ENCODE measurements at regions not wholly inside any gene's neighbourhood (a gene's known extent, or its start where the extent isn't known, plus 50 kb on each side); places are given as distances from the start of the nearest gene placed in this dataset.

GRCh38 chr11:109845437-109845836 is 247.8 kb upstream of the ZC3H12C start:
- Histone ChIP-seq H3K9me3 (ENCODE audit: control insufficient read depth, low read length) (no peaks in the 10 kb centered on the region), H3K27me3 (ENCODE audit: control insufficient read depth, insufficient read depth) (no peaks in the 10 kb centered on the region), H3K4me3 (ENCODE audit: low read length) (no peak overlapping the region), H3K27ac (ENCODE audit: low read length) (no peak overlapping the region), H3K4me1 (ENCODE audit: control insufficient read depth, insufficient read depth, low read length) (no peaks in the 10 kb centered on the region)
- ATAC-seq: no peak
- DNase-seq: no peak
- intact Hi-C loops (cut with DNase I): no loop called here
- 19% methylated on average over 1 of the region's 1 CpG for WGBS

GRCh38 chr11:109847621-109848020 is 245.6 kb upstream of the ZC3H12C start:
- intact Hi-C loops (cut with DNase I): no loop called here
- 60% methylated on average over 1 of the region's 1 CpG for WGBS

GRCh38 chr11:109849051-109849450 is 244.1 kb upstream of the ZC3H12C start:
- ATAC-seq: no peak
- WGBS: 85% methylated on average over 3 of the region's 3 CpGs
- H3K9me3 ChIP-seq (ENCODE audit: control insufficient read depth, low read length): no peaks in the 10 kb centered on the region
- no peak for DNase-seq
- no peak overlapping the region for H3K27ac ChIP-seq (ENCODE audit: low read length)
- no peaks in the 10 kb centered on the region for H3K4me1 ChIP-seq (ENCODE audit: control insufficient read depth, insufficient read depth, low read length)
- H3K4me3 ChIP-seq (ENCODE audit: low read length): no peak overlapping the region
- no peaks in the 10 kb centered on the region for H3K27me3 ChIP-seq (ENCODE audit: control insufficient read depth, insufficient read depth)
- intact Hi-C loops (cut with DNase I): no loop called here

More at GRCh38 chr11:109847621-109848020, 245.6 kb upstream of the ZC3H12C start:
- Histone ChIP-seq H3K9me3 (ENCODE audit: control insufficient read depth, low read length) (no peaks in the 10 kb centered on the region), H3K27ac (ENCODE audit: low read length) (no peak overlapping the region), H3K4me3 (ENCODE audit: low read length) (no peak overlapping the region), H3K27me3 (ENCODE audit: control insufficient read depth, insufficient read depth) (no peaks in the 10 kb centered on the region), H3K4me1 (ENCODE audit: control insufficient read depth, insufficient read depth, low read length) (no peaks in the 10 kb centered on the region)
- ATAC-seq (no peak), DNase-seq (no peak)

- no peaks in the 10 kb centered on the region for H3K27me3 ChIP-seq (ENCODE audit: control insufficient read depth, insufficient read depth)
- WGBS: 86% methylated on average over 5 of the region's 5 CpGs
- ATAC-seq: no peak
- H3K27ac ChIP-seq (ENCODE audit: low read length): no peak overlapping the region
- no peak for DNase-seq
- H3K4me3 ChIP-seq (ENCODE audit: low read length): no peak overlapping the region
- no peaks in the 10 kb centered on the region for H3K4me1 ChIP-seq (ENCODE audit: control insufficient read depth, insufficient read depth, low read length)
- intact Hi-C loops (cut with DNase I): no loop called here
- H3K9me3 ChIP-seq (ENCODE audit: control insufficient read depth, low read length): no peaks in the 10 kb centered on the region
Observed at GRCh38 chr11:109849946-109850345, 243.2 kb upstream of the ZC3H12C start.

GRCh38 chr11:109851780-109852390 is 241.3 kb upstream of the ZC3H12C start:
- intact Hi-C loops (cut with DNase I): no loop called here
- Histone ChIP-seq H3K9me3 (ENCODE audit: control insufficient read depth, low read length) (no peaks in the 10 kb centered on the region), H3K27ac (ENCODE audit: low read length) (no peak overlapping the region), H3K4me3 (ENCODE audit: low read length) (no peak overlapping the region), H3K4me1 (ENCODE audit: control insufficient read depth, insufficient read depth, low read length) (no peaks in the 10 kb centered on the region), H3K27me3 (ENCODE audit: control insufficient read depth, insufficient read depth) (no peaks in the 10 kb centered on the region)
- no peak for ATAC-seq
- WGBS: 56% methylated on average over 1 of the region's 1 CpG
- no peak for DNase-seq

GRCh38 chr11:109853156-109853776 is 239.9 kb upstream of the ZC3H12C start:
- ATAC-seq (no peak), DNase-seq (no peak)
- H3K27ac ChIP-seq (ENCODE audit: low read length): no peak overlapping the region
- no peaks in the 10 kb centered on the region for H3K27me3 ChIP-seq (ENCODE audit: control insufficient read depth, insufficient read depth)
- WGBS: 62% methylated on average over 5 of the region's 5 CpGs
- no peaks in the 10 kb centered on the region for H3K4me1 ChIP-seq (ENCODE audit: control insufficient read depth, insufficient read depth, low read length)
- H3K9me3 ChIP-seq (ENCODE audit: control insufficient read depth, low read length): no peaks in the 10 kb centered on the region
- intact Hi-C loops (cut with DNase I): no loop called here
- H3K4me3 ChIP-seq (ENCODE audit: low read length): no peak overlapping the region

GRCh38 chr11:109854731-109855130 is 238.5 kb upstream of the ZC3H12C start:
- intact Hi-C loops (cut with DNase I): no loop called here
- no peak for DNase-seq
- Histone ChIP-seq H3K27ac (ENCODE audit: low read length) (no peak overlapping the region), H3K4me3 (ENCODE audit: low read length) (no peak overlapping the region), H3K27me3 (ENCODE audit: control insufficient read depth, insufficient read depth) (no peaks in the 10 kb centered on the region), H3K4me1 (ENCODE audit: control insufficient read depth, insufficient read depth, low read length) (no peaks in the 10 kb centered on the region), H3K9me3 (ENCODE audit: control insufficient read depth, low read length) (no peaks in the 10 kb centered on the region)
- no peak for ATAC-seq

GRCh38 chr11:109856928-109857327 is 236.3 kb upstream of the ZC3H12C start:
- H3K27me3 ChIP-seq (ENCODE audit: control insufficient read depth, insufficient read depth): no peaks in the 10 kb centered on the region
- H3K4me1 ChIP-seq (ENCODE audit: control insufficient read depth, insufficient read depth, low read length): no peaks in the 10 kb centered on the region
- WGBS: 83% methylated on average over 2 of the region's 2 CpGs
- H3K9me3 ChIP-seq (ENCODE audit: control insufficient read depth, low read length): no peaks in the 10 kb centered on the region
- DNase-seq: no peak
- ATAC-seq: no peak
- H3K27ac ChIP-seq (ENCODE audit: low read length): no peak overlapping the region
- H3K4me3 ChIP-seq (ENCODE audit: low read length): no peak overlapping the region
- intact Hi-C loops (cut with DNase I): no loop called here

- no peak for ATAC-seq
- no peak overlapping the region for H3K4me3 ChIP-seq (ENCODE audit: low read length)
- no peak for DNase-seq
- no peaks in the 10 kb centered on the region for H3K4me1 ChIP-seq (ENCODE audit: control insufficient read depth, insufficient read depth, low read length)
- no peak overlapping the region for H3K27ac ChIP-seq (ENCODE audit: low read length)
- no peaks in the 10 kb centered on the region for H3K9me3 ChIP-seq (ENCODE audit: control insufficient read depth, low read length)
- no peaks in the 10 kb centered on the region for H3K27me3 ChIP-seq (ENCODE audit: control insufficient read depth, insufficient read depth)
- intact Hi-C loops (cut with DNase I): no loop called here
Observed at GRCh38 chr11:109857637-109858036, 235.6 kb upstream of the ZC3H12C start.

GRCh38 chr11:109858152-109858551 is 235.0 kb upstream of the ZC3H12C start:
- WGBS: 76% methylated on average over 4 of the region's 4 CpGs
- Histone ChIP-seq H3K4me3 (ENCODE audit: low read length) (no peak overlapping the region), H3K27ac (ENCODE audit: low read length) (no peak overlapping the region), H3K9me3 (ENCODE audit: control insufficient read depth, low read length) (no peaks in the 10 kb centered on the region), H3K27me3 (ENCODE audit: control insufficient read depth, insufficient read depth) (no peaks in the 10 kb centered on the region), H3K4me1 (ENCODE audit: control insufficient read depth, insufficient read depth, low read length) (no peaks in the 10 kb centered on the region)
- no peak for ATAC-seq
- intact Hi-C loops (cut with DNase I): no loop called here
- no peak for DNase-seq

- no peak overlapping the region for H3K27ac ChIP-seq (ENCODE audit: low read length)
- intact Hi-C loops (cut with DNase I): no loop called here
- ATAC-seq (no peak), DNase-seq (no peak)
- 83% methylated on average over 4 of the region's 4 CpGs for WGBS
- H3K4me1 ChIP-seq (ENCODE audit: control insufficient read depth, insufficient read depth, low read length): no peaks in the 10 kb centered on the region
- no peaks in the 10 kb centered on the region for H3K9me3 ChIP-seq (ENCODE audit: control insufficient read depth, low read length)
- H3K4me3 ChIP-seq (ENCODE audit: low read length): no peak overlapping the region
- H3K27me3 ChIP-seq (ENCODE audit: control insufficient read depth, insufficient read depth): no peaks in the 10 kb centered on the region
Observed at GRCh38 chr11:109859045-109859724, 234.0 kb upstream of the ZC3H12C start.

Data from right cardiac atrium (tissue), 5 donors.